GM12878 (cell line): ENCODE measurements at regions not wholly inside any gene's neighbourhood (a gene's known extent, or its start where the extent isn't known, plus 50 kb on each side); places are given as distances from the start of the nearest gene placed in this dataset.

ENCODE experiments used
- ATAC-seq: fragments of 200-7000 bp; cut with Tn5 transposase; 3 replicates; pipeline ENCODE4 v1.9.1; 2020; ENCODE audit warnings: mild to moderate bottlenecking, moderate library complexity
- BruUV-seq: library from RNA; stranded (reverse); fragments of 400-500 nt; replicated peaks from 2 replicates; lab custom pipeline; 2021; lab: Mats Ljungman, UMichigan
- CTCF ChIA-PET: fragments of 300-600 bp; sonication (Branson Sonifier 250); formaldehyde crosslinking; extraction: SDS; loops from one replicate; lab custom pipeline; 2021; ENCODE audit warnings: inconsistent platforms; lab: Yijun Ruan, JAX
- POLR2A ChIA-PET: fragments of 350-600 bp; formaldehyde crosslinking; extraction: SDS; loops from one replicate; lab custom pipeline; 2021; ENCODE audit warnings: inconsistent platforms; lab: Charles Lee
- RAD21 ChIA-PET: fragments of 300-600 bp; sonication (Branson Sonifier 250); formaldehyde crosslinking; loops from one replicate; lab custom pipeline; 2023; ENCODE audit warnings: antibody characterized with exemption; ENCODE audit not compliant: unreplicated experiment; lab: Charles Lee
- SMC1A ChIA-PET: fragments of 300-600 bp; sonication (Branson Sonifier 250); formaldehyde crosslinking; loops from one replicate; lab custom pipeline; 2023; ENCODE audit not compliant: unreplicated experiment, uncharacterized antibody; lab: Charles Lee
- DNase-seq: peaks from one replicate; pipeline ENCODE4 v3.0.0-alpha.2; 2011; ENCODE audit warnings: low read depth, low spot score
- FAIRE-seq: peaks from 3 replicates; lab custom pipeline; 2011; peaks lifted over from hg19 to GRCh38; lab: Jason Lieb, UNC
- H2AFZ ChIP-seq: 2 replicates; pipeline ENCODE4 v1.6.0; 2011; ENCODE audit warnings: low read depth, low read length, control low read depth; ENCODE audit not compliant: control insufficient read depth
- H3K27ac ChIP-seq: 2 replicates; pipeline ENCODE4 v1.5.1; 2011; ENCODE audit warnings: control low read depth; ENCODE audit not compliant: control insufficient read depth, insufficient read depth
- H3K27me3 ChIP-seq, 2 experiments: replicated peaks in 1 of 2; 2 replicates each; pipeline versions ENCODE4 v1.6.0 to v1.6.1; 2011; ENCODE audit warnings: low read length in 1 of 2; ENCODE audit not compliant: control insufficient read depth in 2 of 2, insufficient read depth in 2 of 2
- H3K36me3 ChIP-seq, 2 experiments: 2 replicates each; pipeline ENCODE4 v1.5.1; 2011; ENCODE audit warnings: low read length in 1 of 2; ENCODE audit not compliant: control insufficient read depth in 2 of 2, insufficient read depth in 2 of 2
- H3K4me1 ChIP-seq: 2 replicates; pipeline ENCODE4 v1.6.1; 2011; ENCODE audit warnings: mild to moderate bottlenecking, low read length, moderate library complexity, mixed read lengths; ENCODE audit not compliant: control insufficient read depth, insufficient read depth
- H3K4me2 ChIP-seq: 2 replicates; pipeline ENCODE4 v1.6.0; 2011; ENCODE audit warnings: control low read depth; ENCODE audit not compliant: control insufficient read depth, insufficient read depth
- H3K4me3 ChIP-seq: fragments of 200-600 bp; sonication (generic); 2 replicates; pipeline ENCODE4 v1.5.1; 2016
- H3K79me2 ChIP-seq: 2 replicates; pipeline ENCODE4 v1.6.0; 2011; ENCODE audit warnings: low read length; ENCODE audit not compliant: control insufficient read depth, insufficient read depth
- H3K9ac ChIP-seq: 2 replicates; pipeline ENCODE4 v1.8.0; 2011; ENCODE audit warnings: low read length, control low read depth, mixed read lengths; ENCODE audit not compliant: control insufficient read depth, insufficient read depth
- H3K9me3 ChIP-seq: replicated peaks from 3 replicates; pipeline ENCODE4 v1.5.1; 2011; ENCODE audit warnings: mild to moderate bottlenecking, low read length; ENCODE audit not compliant: control insufficient read depth, insufficient read depth
- H4K20me1 ChIP-seq: 2 replicates; pipeline ENCODE4 v1.6.0; 2011; ENCODE audit not compliant: control insufficient read depth, insufficient read depth
- EP300 ChIP-seq, 2 experiments: fragments of 150-350 bp in 1 of 2; IDR thresholded peaks; 2 replicates each; pipeline ENCODE4 v1.6.1; 2011 to 2012; ENCODE audit warnings: low read depth in 2 of 2, low read length in 2 of 2, borderline replicate concordance in 1 of 2, improper control_type of control experiment in 1 of 2, inconsistent platforms in 1 of 2; ENCODE audit not compliant: control insufficient read depth in 1 of 2
- ETV6 ChIP-seq, 2 experiments: fragments of 450-650 bp in 1 of 2; IDR thresholded peaks in 1 of 2; conservative IDR thresholded peaks in 1 of 2; 2 replicates each; pipeline ENCODE4 v1.6.1; 2014; ENCODE audit warnings: antibody characterized with exemption in 1 of 2, borderline replicate concordance in 1 of 2, low read depth in 1 of 2, mild to moderate bottlenecking in 1 of 2, moderate library complexity in 1 of 2
- NR2C1 ChIP-seq: fragments of 450-650 bp; IDR thresholded peaks from 2 replicates; pipeline ENCODE4 v1.6.1; 2017; ENCODE audit warnings: antibody characterized with exemption, mild to moderate bottlenecking, moderate library complexity
- RAD51 ChIP-seq: fragments of 450-650 bp; IDR thresholded peaks from 2 replicates; pipeline ENCODE4 v1.6.1; 2016; ENCODE audit warnings: moderate library complexity, mild to moderate bottlenecking, inconsistent platforms
- RELB ChIP-seq: fragments of 450-650 bp; IDR thresholded peaks from 2 replicates; pipeline ENCODE4 v1.6.1; 2017; ENCODE audit warnings: low read depth, mild to moderate bottlenecking, moderate library complexity
- SMC3 ChIP-seq: IDR thresholded peaks from 2 replicates; pipeline ENCODE4 v1.6.1; 2011; ENCODE audit warnings: low read length, improper control_type of control experiment, borderline replicate concordance
- SREBF2 ChIP-seq: IDR thresholded peaks from 2 replicates; pipeline ENCODE4 v1.6.1; 2012; ENCODE audit warnings: mild to moderate bottlenecking, low read length
- TCF7 ChIP-seq: IDR thresholded peaks from 2 replicates; pipeline ENCODE4 v1.6.1; 2014; ENCODE audit warnings: antibody characterized with exemption, borderline replicate concordance
- ZNF274 ChIP-seq: IDR thresholded peaks from one replicate; pipeline ENCODE4 v1.8.0; 2011; ENCODE audit not compliant: insufficient read length, insufficient read depth
- WGBS: methylation state at CpG from one replicate; pipeline ENCODE4 v1.1.6; 2016; ENCODE audit warnings: low lambda C conversion rate; ENCODE audit not compliant: insufficient replicate concordance, insufficient coverage; ENCODE audit errors: missing lambda C conversion rate; 5-methylcytosine and 5-hydroxymethylcytosine counted together
- in situ Hi-C: fragments of 300-500 bp; cut with MboI; formaldehyde crosslinking; loops from 9 replicates; pipeline ENCODE4 v1.14.3; 2018; ENCODE audit warnings: mixed read lengths
- intact Hi-C: fragments of 100-400 bp; cut with micrococcal nuclease; formaldehyde crosslinking; loops from one replicate; pipeline ENCODE4 v1.14.2; 2022; ENCODE audit not compliant: unreplicated experiment
- TF ChIP-seq, protein P1 (sequence below): IDR thresholded peaks from 2 replicates; pipeline ENCODE4 v1.6.1; 2011; ENCODE audit warnings: low read depth, mild to moderate bottlenecking, low read length, moderate library complexity, borderline replicate concordance; ENCODE audit errors: extremely low read depth
- TF ChIP-seq, protein P2 (sequence below): fragments of 150-350 bp; IDR thresholded peaks from 2 replicates; pipeline ENCODE4 v1.6.1; 2016; ENCODE audit warnings: low read depth, low read length

- H2AFZ ChIP-seq = no peak overlapping the region
- RAD21 ChIA-PET = no interaction called here
- H3K36me3 ChIP-seq = no peaks in the 10 kb centered on the region
- no peak overlapping the region for H3K4me2 ChIP-seq
- POLR2A ChIA-PET = no interaction called here
- FAIRE-seq (no peak), DNase-seq (no peak), ATAC-seq (no peak)
- CTCF ChIA-PET = no interaction called here
- in situ Hi-C loops = no loop called here
- H3K79me2 ChIP-seq = no peaks in the 10 kb centered on the region
- TF ChIP-seq TCF7 (no peak), ZNF274 (no peak), NR2C1 (no peak), SREBF2 (no peak), RELB (no peak), SMC3 (no peak), RAD51 (no peak), EP300 (IDR thresholded peaks at IDR 0.05; ENCODE audit: borderline replicate concordance in 1 of 2, control insufficient read depth in 1 of 2, low read depth in 2 of 2, low read length in 2 of 2) (no peak), ETV6 (conservative IDR thresholded peaks at IDR 0.05 in 1 of 2, IDR thresholded peaks at IDR 0.05 in 1 of 2; ENCODE audit: borderline replicate concordance in 1 of 2, low read depth in 1 of 2) (no peak)
- TF ChIP-seq, protein P1, sequence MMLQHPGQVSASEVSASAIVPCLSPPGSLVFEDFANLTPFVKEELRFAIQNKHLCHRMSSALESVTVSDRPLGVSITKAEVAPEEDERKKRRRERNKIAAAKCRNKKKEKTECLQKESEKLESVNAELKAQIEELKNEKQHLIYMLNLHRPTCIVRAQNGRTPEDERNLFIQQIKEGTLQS = no peak
- TF ChIP-seq, protein P2, sequence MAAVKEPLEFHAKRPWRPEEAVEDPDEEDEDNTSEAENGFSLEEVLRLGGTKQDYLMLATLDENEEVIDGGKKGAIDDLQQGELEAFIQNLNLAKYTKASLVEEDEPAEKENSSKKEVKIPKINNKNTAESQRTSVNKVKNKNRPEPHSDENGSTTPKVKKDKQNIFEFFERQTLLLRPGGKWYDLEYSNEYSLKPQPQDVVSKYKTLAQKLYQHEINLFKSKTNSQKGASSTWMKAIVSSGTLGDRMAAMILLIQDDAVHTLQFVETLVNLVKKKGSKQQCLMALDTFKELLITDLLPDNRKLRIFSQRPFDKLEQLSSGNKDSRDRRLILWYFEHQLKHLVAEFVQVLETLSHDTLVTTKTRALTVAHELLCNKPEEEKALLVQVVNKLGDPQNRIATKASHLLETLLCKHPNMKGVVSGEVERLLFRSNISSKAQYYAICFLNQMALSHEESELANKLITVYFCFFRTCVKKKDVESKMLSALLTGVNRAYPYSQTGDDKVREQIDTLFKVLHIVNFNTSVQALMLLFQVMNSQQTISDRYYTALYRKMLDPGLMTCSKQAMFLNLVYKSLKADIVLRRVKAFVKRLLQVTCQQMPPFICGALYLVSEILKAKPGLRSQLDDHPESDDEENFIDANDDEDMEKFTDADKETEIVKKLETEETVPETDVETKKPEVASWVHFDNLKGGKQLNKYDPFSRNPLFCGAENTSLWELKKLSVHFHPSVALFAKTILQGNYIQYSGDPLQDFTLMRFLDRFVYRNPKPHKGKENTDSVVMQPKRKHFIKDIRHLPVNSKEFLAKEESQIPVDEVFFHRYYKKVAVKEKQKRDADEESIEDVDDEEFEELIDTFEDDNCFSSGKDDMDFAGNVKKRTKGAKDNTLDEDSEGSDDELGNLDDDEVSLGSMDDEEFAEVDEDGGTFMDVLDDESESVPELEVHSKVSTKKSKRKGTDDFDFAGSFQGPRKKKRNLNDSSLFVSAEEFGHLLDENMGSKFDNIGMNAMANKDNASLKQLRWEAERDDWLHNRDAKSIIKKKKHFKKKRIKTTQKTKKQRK = no peak
- no peak overlapping the region for H3K9ac ChIP-seq
- H3K27ac ChIP-seq = no peak overlapping the region
- intact Hi-C loops = no loop called here
- no peaks in the 10 kb centered on the region for H4K20me1 ChIP-seq
- no peaks in the 10 kb centered on the region for H3K27me3 ChIP-seq
- no TSS peak for BruUV-seq
- 93% methylated on average over 5 of the region's 5 CpGs for WGBS
- H3K4me1 ChIP-seq = no peaks in the 10 kb centered on the region
- H3K9me3 ChIP-seq = no peaks in the 10 kb centered on the region; the same call in 2 of the 3 replicates
- SMC1A ChIA-PET = interaction anchor here (1.0 to 2.6 kb wide), 4 partner anchors 9 to 43 kb away, joined by 3 to 8 read pairs (median 5); no protein-coding TSS in a partner anchor
- H3K4me3 ChIP-seq = no peak overlapping the region
Observed at GRCh38 chr5:143671674-143672569, 140.0 kb upstream of the HMHB1 start.
